IMR-90 (cell line): ENCODE measurements at regions not wholly inside any gene's neighbourhood (a gene's known extent, or its start where the extent isn't known, plus 50 kb on each side); places are given as distances from the start of the nearest gene placed in this dataset.

Experiments
- ATAC-seq: fragments of 200-7000 bp; cut with Tn5 transposase; 2 replicates; pipeline ENCODE4 v1.9.1; 2020; ENCODE audit warnings: low read depth, mild to moderate bottlenecking, moderate library complexity
- BruUV-seq: library from RNA; stranded (reverse); fragments of 400-500 nt; replicated peaks from 2 replicates; lab custom pipeline; 2021; lab: Mats Ljungman, UMichigan
- CTCF ChIA-PET: fragments of 300-600 bp; formaldehyde crosslinking; extraction: SDS; loops from one replicate; lab custom pipeline; 2021; ENCODE audit warnings: antibody characterized with exemption; lab: Yijun Ruan, JAX
- POLR2A ChIA-PET: fragments of 300-600 bp; sonication (Branson Sonifier 250); formaldehyde crosslinking; loops from one replicate; lab custom pipeline; 2022; ENCODE audit warnings: antibody characterized with exemption; ENCODE audit not compliant: unreplicated experiment; lab: Charles Lee
- DNase-seq: peaks from one replicate; pipeline ENCODE4 v3.0.0; 2013
- H2AFZ ChIP-seq: replicated peaks from 2 replicates; pipeline ENCODE3; 2013; ENCODE audit warnings: low read length, mild to moderate bottlenecking; ENCODE audit not compliant: poor library complexity
- H2AK5ac ChIP-seq: 2 replicates; pipeline ENCODE4 v1.6.1; 2013; ENCODE audit warnings: low read depth, low read length, inconsistent platforms
- H2AK9ac ChIP-seq: replicated peaks from 2 replicates; pipeline ENCODE3; 2013; ENCODE audit warnings: mild to moderate bottlenecking, low read depth, low read length, moderate library complexity; ENCODE audit not compliant: poor library complexity
- H2BK120ac ChIP-seq: 2 replicates; pipeline ENCODE4 v1.6.1; 2013; ENCODE audit warnings: low read depth, low read length, inconsistent platforms
- H2BK15ac ChIP-seq: 3 replicates; pipeline ENCODE4 v1.6.1; 2013; ENCODE audit warnings: low read depth, low read length, inconsistent platforms
- H2BK20ac ChIP-seq: 2 replicates; pipeline ENCODE4 v1.6.1; 2013; ENCODE audit warnings: low read depth, mild to moderate bottlenecking, inconsistent platforms, low read length, moderate library complexity
- H2BK5ac ChIP-seq: 2 replicates; pipeline ENCODE4 v1.6.1; 2013; ENCODE audit warnings: mild to moderate bottlenecking, low read depth, low read length, inconsistent platforms; ENCODE audit not compliant: poor library complexity, severe bottlenecking
- H3K14ac ChIP-seq: replicated peaks from 2 replicates; pipeline ENCODE4 v1.6.1; 2013; ENCODE audit warnings: low read depth, low read length, inconsistent platforms
- H3K18ac ChIP-seq: 2 replicates; pipeline ENCODE4 v1.6.1; 2013; ENCODE audit warnings: low read depth, low read length, control low read depth
- H3K23ac ChIP-seq: 2 replicates; pipeline ENCODE4 v1.6.1; 2013; ENCODE audit warnings: low read depth, low read length, inconsistent platforms
- H3K27ac ChIP-seq: 2 replicates; pipeline ENCODE4 v1.5.1; 2013; ENCODE audit warnings: mild to moderate bottlenecking, control low read depth, low read length; ENCODE audit not compliant: insufficient read depth
- H3K27me3 ChIP-seq: 2 replicates; pipeline ENCODE4 v1.6.1; 2013; ENCODE audit warnings: low read length; ENCODE audit not compliant: control insufficient read depth, insufficient read depth
- H3K36me3 ChIP-seq: 2 replicates; pipeline ENCODE4 v1.6.1; 2013; ENCODE audit warnings: low read length, mixed read lengths; ENCODE audit not compliant: control insufficient read depth, insufficient read depth
- H3K4ac ChIP-seq: 2 replicates; pipeline ENCODE4 v1.6.1; 2013; ENCODE audit warnings: low read depth, low read length, inconsistent platforms
- H3K4me1 ChIP-seq: 2 replicates; pipeline ENCODE4 v1.6.1; 2013; ENCODE audit warnings: low read length, mixed read lengths; ENCODE audit not compliant: control insufficient read depth, insufficient read depth
- H3K4me2 ChIP-seq: 2 replicates; pipeline ENCODE4 v1.6.1; 2013; ENCODE audit warnings: low read depth, mild to moderate bottlenecking, control low read depth, low read length, moderate library complexity
- H3K4me3 ChIP-seq: 2 replicates; pipeline ENCODE4 v1.5.1; 2013; ENCODE audit warnings: low read depth, mild to moderate bottlenecking, control low read depth, low read length, moderate library complexity; ENCODE audit not compliant: insufficient read depth
- H3K56ac ChIP-seq: 2 replicates; pipeline ENCODE4 v1.6.1; 2013; ENCODE audit warnings: low read length, inconsistent platforms; ENCODE audit not compliant: insufficient read depth; ENCODE audit errors: extremely low read depth
- H3K79me1 ChIP-seq, 2 experiments: 2 replicates each; pipeline ENCODE4 v1.6.1; 2013; ENCODE audit warnings: low read length in 2 of 2, inconsistent platforms in 1 of 2, low read depth in 1 of 2
- H3K9ac ChIP-seq: 2 replicates; pipeline ENCODE4 v1.6.1; 2013; ENCODE audit warnings: low read depth, low read length, control low read depth
- H3K9me1 ChIP-seq: 2 replicates; pipeline ENCODE4 v1.6.1; 2013; ENCODE audit warnings: low read length, inconsistent platforms; ENCODE audit not compliant: insufficient read depth
- H3K9me3 ChIP-seq: 2 replicates; pipeline ENCODE4 v1.6.1; 2013; ENCODE audit warnings: low read length; ENCODE audit not compliant: control insufficient read depth, insufficient read depth
- H4K20me1 ChIP-seq: 2 replicates; pipeline ENCODE4 v1.6.1; 2013; ENCODE audit warnings: low read length, inconsistent platforms; ENCODE audit not compliant: insufficient read depth
- H4K5ac ChIP-seq: 2 replicates; pipeline ENCODE4 v1.6.1; 2013; ENCODE audit warnings: mild to moderate bottlenecking, low read depth, low read length, control low read depth
- H4K8ac ChIP-seq, 2 experiments: 2 replicates each; pipeline ENCODE4 v1.6.1; 2013; ENCODE audit warnings: low read depth in 2 of 2, low read length in 2 of 2, control low read depth in 1 of 2, inconsistent platforms in 1 of 2
- H4K91ac ChIP-seq: 2 replicates; pipeline ENCODE4 v1.6.1; 2013; ENCODE audit warnings: low read depth, low read length, inconsistent platforms; ENCODE audit not compliant: insufficient read depth
- POLR2A ChIP-seq: IDR thresholded peaks from 2 replicates; pipeline ENCODE4 v1.6.1; 2012; ENCODE audit warnings: mild to moderate bottlenecking, low read depth, low read length
- RCOR1 ChIP-seq: IDR thresholded peaks from 2 replicates; pipeline ENCODE4 v1.6.1; 2012; ENCODE audit warnings: mild to moderate bottlenecking, low read length, improper control_type of control experiment; ENCODE audit not compliant: insufficient replicate concordance
- RFX5 ChIP-seq: IDR thresholded peaks from 2 replicates; pipeline ENCODE4 v1.8.0; 2012; ENCODE audit warnings: low read depth, mild to moderate bottlenecking, low read length, moderate library complexity
- WGBS, 2 experiments: methylation state at CpG; one replicate each; pipeline versions ENCODE4 v1.1.5 to v1.1.7; 2013; ENCODE audit warnings: missing lambda C conversion rate in 2 of 2; ENCODE audit not compliant: insufficient read length in 1 of 2; ENCODE audit errors: extremely low coverage in 2 of 2; 5-methylcytosine and 5-hydroxymethylcytosine counted together
- dilution Hi-C: fragments of 300-500 bp; cut with HindIII; formaldehyde crosslinking; loops from one replicate; pipeline ENCODE4 v1.14.3; 2018; ENCODE audit warnings: low sequenced_read_pairs; ENCODE audit not compliant: unreplicated experiment
- in situ Hi-C: fragments of 300-500 bp; cut with MboI; formaldehyde crosslinking; loops from 3 replicates; pipeline ENCODE4 v1.14.3; 2019; ENCODE audit warnings: low sequenced_read_pairs, inconsistent platforms, mixed read lengths
- intact Hi-C: fragments of 100-400 bp; cut with micrococcal nuclease; formaldehyde crosslinking; loops from 2 replicates; pipeline ENCODE4 v1.10.0; 2022
- TF ChIP-seq, protein P1 (sequence below): fragments of 150-350 bp; IDR thresholded peaks from 2 replicates; pipeline ENCODE4 v1.6.1; 2017; ENCODE audit warnings: mild to moderate bottlenecking, antibody characterized with exemption, low read length, low read depth

DNA sequence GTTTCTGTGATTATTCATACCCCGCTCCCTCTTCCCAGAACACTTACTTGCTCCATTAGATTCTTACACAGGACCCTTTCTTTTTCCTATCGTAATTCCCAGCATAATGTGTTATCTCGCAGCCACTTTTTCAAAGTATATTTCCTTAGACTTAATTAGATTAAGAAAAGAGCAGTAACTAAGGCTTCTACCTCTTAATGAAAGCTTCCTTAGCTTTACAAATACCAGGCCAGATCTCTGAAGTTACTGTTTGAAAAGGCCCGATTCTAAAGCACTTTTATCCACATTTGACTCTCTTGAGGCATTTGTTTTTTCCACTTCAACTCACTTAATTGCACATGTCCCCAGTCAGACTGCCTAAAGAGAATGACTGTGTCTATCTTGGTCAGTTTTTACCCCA lies 1264.3 kb upstream of the ADGRL2 start:
- TF ChIP-seq, protein P1, sequence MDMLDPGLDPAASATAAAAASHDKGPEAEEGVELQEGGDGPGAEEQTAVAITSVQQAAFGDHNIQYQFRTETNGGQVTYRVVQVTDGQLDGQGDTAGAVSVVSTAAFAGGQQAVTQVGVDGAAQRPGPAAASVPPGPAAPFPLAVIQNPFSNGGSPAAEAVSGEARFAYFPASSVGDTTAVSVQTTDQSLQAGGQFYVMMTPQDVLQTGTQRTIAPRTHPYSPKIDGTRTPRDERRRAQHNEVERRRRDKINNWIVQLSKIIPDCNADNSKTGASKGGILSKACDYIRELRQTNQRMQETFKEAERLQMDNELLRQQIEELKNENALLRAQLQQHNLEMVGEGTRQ, result no peak
- TF ChIP-seq RFX5 (no peak), POLR2A (no peak), RCOR1 (no peak)
- Histone ChIP-seq H3K14ac (no peak overlapping the region), H3K4me3 (no peak overlapping the region), H2BK20ac (no peak overlapping the region), H3K4me1 (no peaks in the 10 kb centered on the region; the same call in 1 of the 2 replicates), H4K5ac (no peak overlapping the region), H3K4me2 (no peak overlapping the region), H2AK9ac (no peak overlapping the region), H3K27me3 (no peaks in the 10 kb centered on the region), H2BK120ac (no peak overlapping the region), H3K9me3 (no peaks in the 10 kb centered on the region), H4K8ac (no peak overlapping the region), H3K9ac (no peak overlapping the region), H3K79me1 (no peaks in the 10 kb centered on the region), H3K36me3 (no peaks in the 10 kb centered on the region), H3K23ac (no peak overlapping the region), H2AK5ac (no peak overlapping the region), H2AFZ (no peak overlapping the region), H3K27ac (no peak overlapping the region), H2BK15ac (no peak overlapping the region), H3K18ac (no peak overlapping the region), H2BK5ac (no peak overlapping the region), H4K20me1 (no peaks in the 10 kb centered on the region), H4K91ac (no peak overlapping the region), H3K4ac (no peak overlapping the region), H3K56ac (no peak overlapping the region), H3K9me1 (no peaks in the 10 kb centered on the region)
- DNase-seq (no peak), ATAC-seq (no peak)
- WGBS, 2 experiments, result no CpG with 5 or more reads among the region's 4 CpGs
- intact Hi-C loops, result no loop called here
- dilution Hi-C loops, result no loop called here
- ChIA-PET CTCF (no interaction called here), POLR2A (no interaction called here)
- no TSS peak for BruUV-seq
- in situ Hi-C loops, result no loop called here
